ENCODE measurements at regions not wholly inside any gene's neighbourhood (a gene's known extent, or its start where the extent isn't known, plus 50 kb on each side); places are given as distances from the start of the nearest gene placed in this dataset.

DNA sequence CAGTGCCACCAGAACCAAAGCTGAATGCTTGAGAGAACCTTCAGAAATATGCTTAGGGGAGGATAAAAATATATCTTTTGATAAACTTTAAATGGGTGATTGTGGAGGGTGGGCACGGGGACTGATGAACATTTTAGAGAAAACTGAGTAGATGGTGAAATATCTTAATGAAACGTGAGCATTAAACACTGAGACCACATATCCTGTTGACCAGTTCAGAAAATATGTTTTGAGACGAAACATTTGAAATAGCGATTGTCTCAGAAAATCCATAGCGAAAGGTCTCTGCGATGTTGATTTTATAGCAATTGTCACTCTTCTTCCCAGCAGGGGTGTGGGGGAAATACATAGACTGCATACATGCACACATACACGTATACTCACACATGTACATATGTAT is 231.0 kb downstream of the ESM1 start:
- H3K4me3 Mint-ChIP-seq, result no peak overlapping the region
- H3K9me3 ChIP-seq (ENCODE audit: control insufficient read depth, insufficient read depth, low read length), result peaks cover 4% of the 10 kb centered on the region
- intact Hi-C loops (cut with micrococcal nuclease), result no loop called here
- H3K4me3 ChIP-seq (ENCODE audit: low read length), result no peak overlapping the region
- H3K36me3 ChIP-seq (ENCODE audit: control insufficient read depth, insufficient read depth, low read length), result no peaks in the 10 kb centered on the region
- DNase-seq (no peak), ATAC-seq (no peak)
- TF ChIP-seq, protein P1, sequence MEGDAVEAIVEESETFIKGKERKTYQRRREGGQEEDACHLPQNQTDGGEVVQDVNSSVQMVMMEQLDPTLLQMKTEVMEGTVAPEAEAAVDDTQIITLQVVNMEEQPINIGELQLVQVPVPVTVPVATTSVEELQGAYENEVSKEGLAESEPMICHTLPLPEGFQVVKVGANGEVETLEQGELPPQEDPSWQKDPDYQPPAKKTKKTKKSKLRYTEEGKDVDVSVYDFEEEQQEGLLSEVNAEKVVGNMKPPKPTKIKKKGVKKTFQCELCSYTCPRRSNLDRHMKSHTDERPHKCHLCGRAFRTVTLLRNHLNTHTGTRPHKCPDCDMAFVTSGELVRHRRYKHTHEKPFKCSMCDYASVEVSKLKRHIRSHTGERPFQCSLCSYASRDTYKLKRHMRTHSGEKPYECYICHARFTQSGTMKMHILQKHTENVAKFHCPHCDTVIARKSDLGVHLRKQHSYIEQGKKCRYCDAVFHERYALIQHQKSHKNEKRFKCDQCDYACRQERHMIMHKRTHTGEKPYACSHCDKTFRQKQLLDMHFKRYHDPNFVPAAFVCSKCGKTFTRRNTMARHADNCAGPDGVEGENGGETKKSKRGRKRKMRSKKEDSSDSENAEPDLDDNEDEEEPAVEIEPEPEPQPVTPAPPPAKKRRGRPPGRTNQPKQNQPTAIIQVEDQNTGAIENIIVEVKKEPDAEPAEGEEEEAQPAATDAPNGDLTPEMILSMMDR (IDR thresholded peaks at IDR 0.05), result no peak
- H3K4me1 ChIP-seq (ENCODE audit: control insufficient read depth, insufficient read depth, low read length), result peaks cover 25% of the 10 kb centered on the region
- WGBS (ENCODE audit: insufficient coverage), result 72% methylated on average over 7 of the region's 7 CpGs
- H3K36me3 Mint-ChIP-seq, result no peaks in the 10 kb centered on the region
- H3K4me1 Mint-ChIP-seq, result peaks cover 23 to 25% of the 10 kb centered on the region in 2 donors
- no peaks in the 10 kb centered on the region for H3K27me3 ChIP-seq (ENCODE audit: control insufficient read depth, insufficient read depth, low read length)
- no peaks in the 10 kb centered on the region for H3K27me3 Mint-ChIP-seq (ENCODE audit: low read depth in 2 of 2)
- H3K27ac ChIP-seq (ENCODE audit: low read length), result no peak overlapping the region
- H3K27ac Mint-ChIP-seq, result no peak overlapping the region
- H3K9me3 Mint-ChIP-seq, result no peaks in the 10 kb centered on the region

GRCh38 chr5:54753753-54754152 is 231.6 kb downstream of the ESM1 start:
- intact Hi-C loops (cut with micrococcal nuclease), result no loop called here
- no peaks in the 10 kb centered on the region for H3K9me3 Mint-ChIP-seq
- H3K36me3 ChIP-seq (ENCODE audit: control insufficient read depth, insufficient read depth, low read length), result no peaks in the 10 kb centered on the region
- no peak overlapping the region for H3K4me3 ChIP-seq (ENCODE audit: low read length)
- WGBS (ENCODE audit: insufficient coverage), result 88% methylated on average over 1 of the region's 1 CpG
- H3K36me3 Mint-ChIP-seq, result no peaks in the 10 kb centered on the region
- H3K27ac ChIP-seq (ENCODE audit: low read length), result no peak overlapping the region
- DNase-seq, result no peak
- H3K4me1 ChIP-seq (ENCODE audit: control insufficient read depth, insufficient read depth, low read length), result peaks cover 25% of the 10 kb centered on the region
- H3K27ac Mint-ChIP-seq, result no peak overlapping the region
- no peak overlapping the region for H3K4me3 Mint-ChIP-seq
- peaks cover 23 to 25% of the 10 kb centered on the region in 2 donors for H3K4me1 Mint-ChIP-seq
- peaks cover 4% of the 10 kb centered on the region for H3K9me3 ChIP-seq (ENCODE audit: control insufficient read depth, insufficient read depth, low read length)
- no peak for ATAC-seq
- no peaks in the 10 kb centered on the region for H3K27me3 ChIP-seq (ENCODE audit: control insufficient read depth, insufficient read depth, low read length)
- H3K27me3 Mint-ChIP-seq (ENCODE audit: low read depth in 2 of 2), result no peaks in the 10 kb centered on the region
- TF ChIP-seq, protein P1 (IDR thresholded peaks at IDR 0.05), result no peak

- no peaks in the 10 kb centered on the region for H3K27me3 ChIP-seq (ENCODE audit: control insufficient read depth, insufficient read depth, low read length)
- ATAC-seq, result peak in 1 of 3 donors; percentile 92
- H3K4me3 ChIP-seq (ENCODE audit: low read length), result no peak overlapping the region
- H3K4me3 Mint-ChIP-seq, result peak overlapping the region; percentile 83
- H3K27ac Mint-ChIP-seq, result peak overlapping the region in 1 of 2 donors; percentile 77
- no peak overlapping the region for H3K27ac ChIP-seq (ENCODE audit: low read length)
- no peaks in the 10 kb centered on the region for H3K9me3 Mint-ChIP-seq
- no peaks in the 10 kb centered on the region for H3K27me3 Mint-ChIP-seq (ENCODE audit: low read depth in 2 of 2)
- TF ChIP-seq, protein P1 (IDR thresholded peaks at IDR 0.05), result no peak
- intact Hi-C loops (cut with micrococcal nuclease), result no loop called here
- peak in 1 of 2 donors; percentile 49 for DNase-seq
- no peaks in the 10 kb centered on the region for H3K36me3 ChIP-seq (ENCODE audit: control insufficient read depth, insufficient read depth, low read length)
- H3K36me3 Mint-ChIP-seq, result no peaks in the 10 kb centered on the region
- H3K9me3 ChIP-seq (ENCODE audit: control insufficient read depth, insufficient read depth, low read length), result peaks cover 4% of the 10 kb centered on the region
- peaks cover 25% of the 10 kb centered on the region for H3K4me1 ChIP-seq (ENCODE audit: control insufficient read depth, insufficient read depth, low read length)
- H3K4me1 Mint-ChIP-seq, result peaks cover 23 to 25% of the 10 kb centered on the region in 2 donors
- 24% methylated on average over 4 of the region's 4 CpGs for WGBS (ENCODE audit: insufficient coverage)
These were observed 232.4 kb downstream of the ESM1 start for GRCh38 chr5:54753034-54753433.

- Histone ChIP-seq H3K27me3 (ENCODE audit: control insufficient read depth, insufficient read depth, low read length) (no peaks in the 10 kb centered on the region), H3K36me3 (ENCODE audit: control insufficient read depth, insufficient read depth, low read length) (no peaks in the 10 kb centered on the region), H3K9me3 (ENCODE audit: control insufficient read depth, insufficient read depth, low read length) (peaks cover 4% of the 10 kb centered on the region), H3K4me1 (ENCODE audit: control insufficient read depth, insufficient read depth, low read length) (peaks cover 36% of the 10 kb centered on the region), H3K4me3 (ENCODE audit: low read length) (no peak overlapping the region), H3K27ac (ENCODE audit: low read length) (no peak overlapping the region)
- ATAC-seq (no peak), DNase-seq (no peak)
- Mint-ChIP-seq H3K9me3 (no peaks in the 10 kb centered on the region), H3K4me3 (no peak overlapping the region), H3K4me1 (peaks cover 19 to 32% of the 10 kb centered on the region in 2 donors), H3K36me3 (no peaks in the 10 kb centered on the region), H3K27me3 (ENCODE audit: low read depth in 2 of 2) (no peaks in the 10 kb centered on the region), H3K27ac (no peak overlapping the region)
- TF ChIP-seq, protein P1 (IDR thresholded peaks at IDR 0.05), result no peak
- intact Hi-C loops (cut with micrococcal nuclease), result no loop called here
- 80% methylated on average over 4 of the region's 4 CpGs for WGBS (ENCODE audit: insufficient coverage)
These were observed 231.0 kb downstream of the SNX18 start for GRCh38 chr5:54748527-54748926.
